HG03045 (cell line): ENCODE measurements at regions not wholly inside any gene's neighbourhood (a gene's known extent, or its start where the extent isn't known, plus 50 kb on each side); places are given as distances from the start of the nearest gene placed in this dataset.

Experiments used
- ATAC-seq: cut with Tn5 transposase; IDR thresholded peaks from one replicate; pipeline ENCODE4 v1.9.1; 2021; ENCODE audit warnings: mild to moderate bottlenecking, moderate library complexity; ENCODE audit not compliant: unreplicated experiment

DNA sequence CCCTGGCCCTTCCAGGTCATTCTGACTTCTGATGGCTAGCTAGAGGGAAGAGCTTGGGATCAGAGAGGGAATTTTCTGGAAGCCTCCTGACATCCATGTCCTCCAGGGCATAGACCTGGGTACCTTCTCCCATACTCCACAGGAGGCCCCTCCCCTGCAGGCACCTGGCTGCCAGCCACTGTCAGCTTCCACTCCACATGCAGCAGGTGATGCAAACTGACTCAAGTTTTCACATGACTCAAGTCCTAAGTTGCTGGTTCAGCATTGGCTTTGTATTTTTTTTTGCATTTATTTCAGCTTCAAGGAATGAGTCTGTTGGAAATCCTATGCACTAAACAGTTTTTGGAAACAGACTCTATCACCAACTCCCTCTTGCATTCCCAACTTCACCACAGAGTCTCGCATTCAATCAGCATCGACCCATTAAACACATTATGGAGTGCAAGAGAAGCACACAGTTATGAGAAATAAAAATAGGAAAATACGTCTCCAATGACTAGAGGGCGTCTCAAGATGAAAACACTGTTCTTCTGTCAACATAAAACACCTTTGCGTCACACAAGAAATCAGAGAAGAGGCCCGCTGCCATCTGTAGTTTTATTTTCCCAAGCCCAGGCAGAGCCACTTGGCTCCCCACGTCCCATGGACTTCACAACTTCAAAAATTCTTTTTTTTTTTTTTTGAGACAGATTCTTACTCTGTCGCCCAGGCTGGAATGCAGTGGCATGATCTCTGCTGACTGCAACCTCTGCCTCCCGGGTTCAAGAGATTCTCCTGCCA lies 362.6 kb upstream of the MGMT start:
- ATAC-seq = no peak

DNA sequence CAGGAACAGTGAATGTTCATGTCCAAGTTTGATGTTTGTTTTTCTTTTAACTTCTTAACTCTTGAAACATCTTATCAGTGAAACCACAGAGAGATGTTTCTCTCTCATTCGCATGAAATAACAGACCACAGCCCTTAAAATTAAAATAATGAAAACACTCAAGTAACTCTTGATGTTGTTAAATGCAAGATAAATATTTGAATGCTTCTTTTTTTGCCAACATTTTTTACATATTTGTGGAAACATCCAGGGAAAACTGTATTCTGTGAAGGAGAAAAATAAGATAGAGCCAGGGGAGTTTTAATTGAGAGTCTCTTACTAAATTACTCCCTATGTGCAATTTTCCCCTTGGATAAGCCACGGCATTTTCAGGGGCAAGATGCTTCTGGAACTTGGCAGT lies 361.8 kb upstream of the MGMT start:
- ATAC-seq = no peak

DNA sequence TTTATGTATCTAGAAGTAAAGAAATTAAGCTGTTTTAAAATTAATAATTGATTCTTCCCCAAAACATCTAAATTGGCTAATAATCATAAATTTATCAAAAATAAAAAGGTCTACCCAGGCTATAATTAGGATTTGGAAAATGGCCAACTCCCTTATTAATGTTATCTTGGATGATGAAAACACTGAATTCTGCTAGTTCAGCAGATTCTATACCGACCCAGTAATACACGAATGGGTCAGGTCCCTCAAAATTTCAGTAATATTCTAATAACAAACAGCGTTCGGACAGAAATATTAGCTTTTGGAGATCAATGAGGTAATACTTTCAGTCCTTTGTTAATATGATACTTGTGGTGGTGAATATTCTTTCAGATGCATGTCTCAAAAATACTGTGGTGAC lies 360.7 kb upstream of the MGMT start:
- ATAC-seq = no peak

DNA sequence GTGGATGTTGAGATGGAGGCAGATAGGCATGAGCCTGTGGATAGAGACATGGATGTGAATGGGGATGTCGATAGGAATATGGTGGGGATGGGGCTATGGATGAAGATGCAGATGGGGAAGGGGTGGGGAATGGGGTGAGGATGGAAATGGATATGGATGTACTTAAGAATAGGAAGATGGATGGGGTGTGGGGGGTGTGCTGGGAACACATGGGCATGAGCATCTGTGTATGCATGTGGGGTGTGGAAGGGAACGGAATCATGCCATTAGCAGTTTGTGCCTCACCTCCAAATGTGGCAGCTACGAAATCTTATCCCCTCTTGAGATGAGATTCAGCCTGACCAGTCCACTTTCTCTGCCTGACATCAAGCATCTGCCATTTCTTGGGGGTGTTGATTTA lies 359.5 kb upstream of the MGMT start:
- no peak for ATAC-seq

DNA sequence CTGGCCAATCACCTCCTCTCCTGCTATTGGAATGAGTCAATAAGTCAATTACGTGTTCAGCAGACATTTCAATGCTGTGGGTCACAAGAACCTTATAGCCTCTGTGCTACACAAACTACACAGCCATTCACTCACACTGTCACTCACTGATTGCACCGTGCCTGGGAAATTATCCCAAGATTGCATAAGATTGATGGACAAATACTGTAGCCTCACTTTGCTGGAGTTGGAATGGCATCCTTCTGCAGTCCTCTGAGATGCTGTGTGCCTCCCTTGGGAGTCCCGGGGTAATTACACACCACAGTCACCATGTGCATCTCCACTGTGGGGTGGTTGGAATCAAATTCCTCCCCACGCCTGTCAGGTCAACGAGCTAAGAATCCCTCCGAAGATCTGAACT lies 358.7 kb upstream of the MGMT start:
- ATAC-seq = no peak

DNA sequence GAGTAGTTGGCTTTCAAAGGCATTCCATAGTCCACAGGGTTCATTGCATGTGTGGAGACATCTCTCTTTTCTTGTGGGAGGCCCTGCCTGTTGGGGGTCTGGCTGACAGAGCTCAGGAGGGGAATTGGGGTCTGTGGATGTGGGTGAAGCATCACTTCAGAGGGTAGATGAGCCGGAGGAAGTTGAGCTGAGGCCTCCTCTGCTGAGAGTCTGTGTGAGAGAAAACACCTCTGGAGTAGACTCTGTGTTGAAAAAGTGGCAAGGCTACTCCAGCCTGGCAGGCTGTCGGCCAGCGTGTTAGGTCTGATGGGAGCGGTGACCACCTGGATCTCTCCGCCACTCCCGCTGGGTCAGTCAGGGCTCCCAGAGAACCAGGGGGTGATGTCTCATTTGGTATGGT lies 358.0 kb upstream of the MGMT start:
- ATAC-seq = no peak

DNA sequence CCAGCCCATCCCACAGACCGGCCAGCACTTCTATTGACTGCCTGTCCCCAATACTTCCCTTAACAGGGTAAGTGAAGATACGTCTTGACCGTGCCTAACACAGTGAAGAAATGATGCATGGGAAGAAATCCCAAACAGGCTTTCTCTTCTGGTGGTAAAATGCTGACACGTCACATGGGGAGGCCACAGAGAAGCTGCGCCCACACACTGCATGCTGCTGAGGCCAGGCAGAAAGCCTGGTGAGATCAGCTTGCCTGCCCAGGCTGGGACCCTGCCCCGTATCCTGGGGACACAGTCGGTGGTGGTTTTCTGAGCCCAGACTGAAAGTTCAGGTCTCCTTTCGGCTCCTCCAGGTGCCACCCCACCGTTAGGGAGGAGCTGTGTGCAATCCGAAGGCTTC lies 356.3 kb upstream of the MGMT start:
- ATAC-seq = no peak

DNA sequence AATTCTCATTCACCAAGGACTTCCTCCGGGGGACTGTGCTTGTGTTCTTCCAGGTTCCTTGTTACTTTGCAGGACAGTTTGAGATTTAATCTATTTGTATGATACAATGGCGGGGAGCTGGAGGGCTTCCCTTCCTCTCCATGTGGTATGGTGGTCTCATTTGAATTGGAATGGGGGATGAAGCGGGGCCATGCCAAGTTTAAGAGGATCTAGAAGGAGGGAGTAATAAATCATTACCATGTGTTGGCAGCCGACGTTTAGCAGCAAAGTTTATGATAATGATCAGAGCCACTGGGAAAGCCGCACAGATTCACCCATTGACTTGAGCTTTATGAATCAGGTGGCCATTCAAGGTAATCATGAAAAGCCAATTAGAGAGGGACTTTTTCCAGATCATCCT lies 355.1 kb upstream of the MGMT start:
- no peak for ATAC-seq

DNA sequence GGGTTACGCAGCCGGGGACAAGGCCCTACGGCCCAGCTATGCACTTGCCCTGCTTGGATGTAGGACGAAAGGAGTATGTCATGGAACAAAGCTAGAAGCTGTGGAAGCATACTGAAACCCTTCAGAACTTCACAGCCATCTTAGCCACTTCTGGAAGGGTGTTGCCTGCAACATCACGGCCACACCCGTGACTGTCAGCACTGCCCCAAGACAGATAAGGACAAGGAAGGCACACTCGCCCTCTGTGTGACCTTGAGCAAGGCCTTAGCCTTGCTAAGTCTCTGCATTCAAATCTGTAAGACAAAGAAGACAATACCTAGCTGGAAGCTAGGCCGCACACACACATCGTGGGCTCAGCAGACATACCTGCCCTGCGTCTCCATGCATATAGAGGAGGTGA lies 352.5 kb upstream of the MGMT start:
- ATAC-seq = no peak

DNA sequence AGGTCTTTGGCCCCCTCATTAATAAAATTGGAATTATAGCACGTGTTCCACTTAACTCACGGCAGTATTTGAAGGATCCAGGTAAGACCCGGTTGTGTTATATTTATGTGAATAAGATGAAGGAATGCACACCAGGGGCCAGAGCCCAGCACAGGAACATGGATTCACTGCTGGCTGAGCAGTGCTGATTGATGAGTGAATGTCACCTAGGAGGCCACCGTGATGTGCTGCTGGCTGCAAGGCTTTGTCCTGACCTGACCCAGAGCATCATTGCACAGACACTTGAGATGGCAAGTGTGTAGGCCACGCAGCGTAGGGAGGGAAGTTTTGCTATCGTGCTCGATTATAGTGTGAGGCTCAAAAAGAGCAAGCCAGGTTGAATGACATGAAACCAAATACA lies 350.7 kb upstream of the MGMT start:
- no peak for ATAC-seq

DNA sequence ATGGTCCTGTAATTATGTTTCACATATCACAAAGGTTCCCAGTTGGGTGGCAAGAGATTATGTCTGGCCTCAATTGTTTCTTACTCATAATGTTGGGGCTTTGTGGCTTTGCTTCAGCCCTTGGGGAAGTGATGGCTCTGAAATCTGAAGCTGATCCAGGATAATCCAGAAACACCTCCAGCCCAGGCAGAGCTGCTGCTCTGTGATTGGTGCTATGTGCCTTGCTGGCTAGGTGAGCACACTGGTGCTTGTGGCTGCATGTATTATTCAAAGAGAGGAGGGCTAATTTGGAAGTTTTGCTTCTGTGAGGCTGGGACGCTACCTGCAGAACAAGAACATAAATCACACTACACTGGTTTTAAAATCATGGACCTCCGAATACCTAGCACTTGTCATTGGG lies 346.6 kb upstream of the MGMT start:
- ATAC-seq = no peak

DNA sequence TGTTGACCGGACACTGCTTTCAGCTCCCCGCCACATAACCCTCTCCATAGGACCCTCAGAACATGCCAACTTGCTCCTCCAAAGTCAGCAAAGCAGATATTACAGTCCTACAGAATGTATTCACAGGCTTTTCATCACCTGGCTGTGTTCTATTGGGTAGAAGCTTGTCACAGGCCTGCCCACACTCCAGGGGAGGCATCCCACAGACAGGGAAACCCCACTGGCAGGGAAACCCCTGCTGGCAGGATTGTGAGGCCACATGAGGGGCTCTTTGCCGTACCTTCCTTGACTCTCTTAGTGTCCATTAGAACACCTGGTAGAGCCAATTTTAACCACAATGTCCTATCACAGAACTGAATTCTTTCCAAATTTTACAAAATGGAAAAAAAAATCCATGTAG lies 344.2 kb upstream of the MGMT start:
- no peak for ATAC-seq

DNA sequence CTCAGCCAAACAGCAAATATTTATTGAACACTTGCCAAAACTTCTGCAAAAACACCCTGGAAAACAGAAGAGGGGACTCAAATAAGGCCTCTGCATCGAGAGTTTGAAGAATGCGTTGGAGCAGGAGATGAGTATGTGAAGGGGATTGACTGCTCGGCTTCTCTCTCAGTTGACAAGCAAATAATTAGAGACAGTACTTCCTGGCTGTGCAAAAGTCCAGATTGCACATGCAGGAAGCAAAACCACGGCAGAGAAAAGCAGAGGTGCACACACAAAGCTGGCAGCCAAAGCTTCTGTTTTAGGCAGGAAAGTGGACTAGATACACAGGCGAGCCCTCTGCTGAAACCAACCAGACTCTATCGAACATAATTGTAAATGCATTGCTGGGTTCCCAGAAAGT lies 343.6 kb upstream of the MGMT start:
- no peak for ATAC-seq

DNA sequence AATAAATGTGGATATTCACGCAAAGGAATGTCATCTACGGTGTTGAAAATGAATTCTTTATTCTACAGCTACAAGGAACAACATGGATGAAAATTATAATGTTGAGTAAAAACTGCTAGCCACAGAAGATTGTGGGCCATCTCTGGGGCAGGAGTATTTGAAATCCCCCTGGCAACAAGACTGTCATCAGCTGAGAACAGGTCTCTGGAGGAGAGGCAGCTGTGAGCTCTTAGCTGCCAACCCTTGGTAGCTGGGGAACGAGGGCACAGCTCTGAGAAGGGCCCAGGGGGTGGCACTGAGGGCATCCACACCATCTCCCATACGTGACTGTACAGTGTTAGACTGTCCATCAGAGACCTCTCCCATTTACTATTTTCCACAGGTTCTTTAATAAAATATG lies 340.1 kb upstream of the MGMT start:
- no peak for ATAC-seq

DNA sequence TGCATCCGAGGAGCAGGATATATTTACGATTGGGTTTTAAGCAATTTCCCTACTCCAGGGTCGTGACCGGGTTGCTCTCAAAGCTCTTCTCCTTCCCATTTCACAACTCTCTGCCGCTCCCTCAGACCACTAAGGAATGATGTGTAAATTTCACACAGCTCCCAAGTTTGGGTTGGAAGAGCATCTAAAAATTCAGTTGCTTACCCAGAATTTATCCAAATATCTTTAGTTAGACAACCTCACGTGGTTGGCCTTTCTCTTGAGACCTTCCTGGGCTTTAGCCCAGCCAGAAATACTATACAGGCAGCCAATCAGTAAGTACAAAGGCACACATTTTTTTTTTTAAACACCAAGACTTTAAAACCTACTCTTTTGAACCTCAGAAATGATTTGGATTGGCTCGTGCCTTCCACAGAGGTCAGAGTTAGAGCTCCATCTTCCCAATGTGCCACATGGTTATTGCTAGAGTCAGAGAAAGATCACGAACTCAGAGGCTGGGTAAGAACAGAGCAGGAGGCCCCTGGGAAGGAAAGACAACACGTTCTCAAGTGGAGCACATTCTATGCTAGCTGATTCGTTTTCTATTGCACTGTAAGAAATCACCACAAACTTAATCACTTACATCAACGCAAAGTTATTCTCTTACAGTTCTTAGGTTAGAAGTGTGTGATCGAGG lies 335.4 kb upstream of the MGMT start:
- no peak for ATAC-seq

DNA sequence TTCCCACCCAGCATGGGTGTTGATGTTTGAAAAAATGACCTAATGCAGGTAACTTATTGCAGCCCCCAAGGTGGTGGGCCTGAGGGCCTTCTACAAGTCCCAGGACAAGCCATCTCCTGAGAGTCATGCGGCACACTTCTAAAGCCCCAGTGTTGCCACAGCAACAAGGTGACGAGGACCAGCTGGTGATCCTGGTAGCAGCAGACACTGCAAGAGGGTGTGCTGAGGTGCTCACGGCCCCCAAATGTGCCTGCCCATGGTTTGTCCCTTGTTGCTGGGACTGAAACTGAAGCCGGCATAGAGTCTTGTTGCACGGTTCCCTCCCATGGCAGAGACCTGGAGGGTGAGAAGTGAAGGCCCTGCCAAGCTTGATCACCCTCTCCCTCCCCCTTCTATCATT lies 333.2 kb upstream of the MGMT start:
- no peak for ATAC-seq

DNA sequence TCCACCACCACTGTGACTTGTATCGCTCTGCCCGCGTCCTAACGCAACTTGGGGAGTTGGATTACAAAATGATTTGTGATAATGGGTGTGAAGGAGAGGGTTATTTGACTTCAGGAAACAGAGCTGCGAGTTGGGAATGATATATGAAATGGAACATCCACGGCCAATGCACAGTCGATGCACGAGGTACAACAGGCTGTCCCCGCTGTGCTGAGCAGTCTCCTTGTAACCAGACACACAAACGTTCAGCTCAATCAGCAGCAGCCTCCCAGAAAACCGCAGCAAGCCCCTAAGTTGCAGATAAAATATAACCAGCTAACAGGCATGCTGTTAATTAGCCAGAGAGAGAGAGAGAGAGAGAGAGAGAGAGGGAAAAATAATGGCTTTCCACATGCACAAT lies 332.7 kb upstream of the MGMT start:
- no peak for ATAC-seq

DNA sequence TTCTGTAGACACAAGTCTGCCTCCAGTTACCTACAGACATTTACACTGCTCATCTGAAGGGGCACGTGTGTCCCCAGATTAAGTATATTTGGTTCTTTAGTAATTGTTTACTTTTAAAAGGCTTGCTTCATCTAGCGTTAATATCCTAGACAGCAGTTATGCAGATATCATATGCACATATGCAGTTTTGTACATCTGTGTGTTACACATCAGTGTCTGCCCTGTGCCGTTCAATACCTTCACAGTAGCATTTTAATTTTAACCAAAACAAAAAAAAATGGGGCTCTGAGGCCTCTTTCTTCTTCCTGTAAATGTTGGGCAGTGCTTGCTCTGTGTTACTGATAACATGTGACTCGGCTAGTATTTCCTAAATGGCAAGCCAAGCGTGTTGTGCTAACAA lies 331.4 kb upstream of the MGMT start:
- no peak for ATAC-seq

DNA sequence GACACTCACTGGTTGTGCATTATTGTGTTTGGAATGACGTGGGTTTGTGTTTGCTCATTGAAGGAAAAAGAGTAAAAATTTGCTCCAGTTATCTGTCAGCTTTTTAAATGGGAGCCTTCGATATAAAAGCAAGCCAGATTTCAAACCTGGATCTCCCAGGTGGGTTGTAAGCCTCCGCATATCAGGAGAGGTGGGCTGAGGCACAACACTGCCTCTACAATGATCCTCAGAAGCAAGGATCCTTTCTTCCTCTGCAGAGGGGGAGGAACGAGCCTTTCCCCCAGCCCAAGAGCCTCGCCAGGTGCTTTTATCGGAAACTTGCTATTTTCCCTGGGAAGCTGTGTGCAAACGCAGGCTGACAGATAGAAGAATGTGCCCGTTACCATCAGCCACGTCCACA lies 331.0 kb upstream of the MGMT start:
- ATAC-seq = no peak

DNA sequence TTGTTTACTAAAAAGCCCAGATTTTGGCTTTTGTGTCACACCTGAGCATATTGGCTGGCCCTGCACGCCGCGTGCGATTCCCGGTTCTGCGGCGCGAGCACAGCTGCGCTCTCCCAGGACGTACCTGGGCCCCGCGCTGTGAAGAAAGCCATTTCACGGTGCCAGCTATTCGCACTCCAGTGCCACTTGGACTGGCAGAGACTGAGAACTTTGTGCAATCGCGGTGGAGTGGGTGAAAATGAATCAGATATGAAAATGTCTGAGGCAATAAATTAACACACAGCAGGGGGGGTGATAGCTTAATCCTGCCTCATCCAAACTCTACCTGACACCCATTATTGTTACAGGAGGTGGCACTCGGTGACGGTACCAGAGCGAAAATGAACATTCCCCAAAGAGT lies 330.1 kb upstream of the MGMT start:
- no peak for ATAC-seq

DNA sequence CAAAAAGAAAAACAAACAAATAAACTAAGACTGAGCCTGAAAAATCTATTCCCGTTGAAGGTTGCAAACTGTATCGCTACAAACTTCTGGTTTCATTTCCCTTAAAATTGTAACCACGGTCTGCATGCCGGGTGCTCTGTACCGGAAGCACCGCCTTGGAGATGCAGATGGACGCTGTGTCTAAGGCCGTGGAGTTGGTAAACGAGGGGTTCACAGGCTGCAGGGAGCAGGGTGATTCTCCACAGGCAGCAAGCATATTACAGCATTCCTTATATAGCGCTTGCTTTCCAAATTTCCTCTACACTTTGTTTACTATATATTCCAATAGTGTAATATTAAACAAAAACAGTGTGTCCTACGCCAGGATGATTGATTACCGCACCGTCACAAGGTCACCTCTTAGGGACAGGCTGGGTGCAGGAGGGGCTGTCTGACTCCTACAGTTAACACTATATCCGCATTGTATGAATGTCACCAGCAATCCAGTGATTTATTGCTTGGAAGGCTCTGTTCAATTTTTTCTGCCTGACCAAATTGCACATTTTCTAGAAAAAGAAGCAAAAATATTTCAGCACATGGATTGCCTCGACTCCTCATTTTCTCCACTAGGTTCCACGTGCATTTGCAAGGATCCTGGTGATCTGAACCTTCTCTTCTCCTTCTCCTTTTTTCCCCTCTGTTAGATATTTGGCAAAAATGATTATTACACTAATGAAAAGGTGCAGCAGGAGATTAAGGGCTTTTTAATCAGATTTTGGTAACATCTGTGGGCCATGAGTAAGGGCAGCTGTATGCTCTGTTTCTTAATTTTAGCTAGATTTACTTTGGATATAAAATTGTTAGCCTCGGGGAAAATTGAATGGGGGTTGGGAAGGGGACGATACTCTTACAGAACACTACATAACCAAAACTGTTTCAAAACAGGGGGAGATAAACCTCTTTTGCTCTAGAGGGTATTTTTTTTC lies 325.8 kb upstream of the MGMT start:
- no peak for ATAC-seq

DNA sequence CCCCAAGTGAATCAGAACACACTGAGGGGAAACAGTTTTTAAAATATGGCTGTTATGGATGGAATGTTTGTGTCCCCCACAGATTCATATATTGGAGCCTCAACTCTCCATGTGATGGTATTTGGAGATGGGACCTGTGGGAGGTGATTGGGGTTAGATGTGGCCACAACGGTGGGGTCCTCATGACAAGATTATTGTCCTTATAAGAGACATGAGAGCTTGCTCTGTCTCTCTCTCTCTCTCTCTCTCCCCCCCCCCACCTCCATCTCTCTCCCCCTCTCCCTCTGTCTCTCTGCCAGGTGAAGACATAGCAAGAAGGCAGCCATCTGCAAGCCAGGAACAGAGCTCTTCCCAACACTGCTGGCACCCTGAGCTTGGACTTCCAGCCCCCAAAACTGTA lies 315.8 kb upstream of the MGMT start:
- no peak for ATAC-seq
